KMS-11 (cell line): ENCODE measurements at regions not wholly inside any gene's neighbourhood (a gene's known extent, or its start where the extent isn't known, plus 50 kb on each side); places are given as distances from the start of the nearest gene placed in this dataset.

Experiments
- H2AFZ ChIP-seq: fragments of 200-600 bp; sonication (generic); 2 replicates; pipeline ENCODE4 v1.6.1; 2016; ENCODE audit warnings: antibody characterized with exemption, mixed run types, low read depth
- H3K27ac ChIP-seq: fragments of 200-600 bp; sonication (generic); 2 replicates; pipeline ENCODE4 v1.6.1; 2016; ENCODE audit warnings: mild to moderate bottlenecking, mixed run types
- H3K27me3 ChIP-seq: fragments of 200-600 bp; sonication (generic); 2 replicates; pipeline ENCODE4 v1.6.1; 2017; ENCODE audit warnings: mild to moderate bottlenecking, low read depth, mixed run types, moderate library complexity; ENCODE audit not compliant: insufficient read depth
- H3K36me3 ChIP-seq: fragments of 200-600 bp; sonication (generic); 2 replicates; pipeline ENCODE4 v1.6.1; 2017; ENCODE audit warnings: mild to moderate bottlenecking, mixed run types; ENCODE audit not compliant: insufficient read depth
- H3K4me1 ChIP-seq: fragments of 200-600 bp; sonication (generic); 2 replicates; pipeline ENCODE4 v1.6.1; 2016; ENCODE audit warnings: mild to moderate bottlenecking, low read depth, mixed run types; ENCODE audit not compliant: poor library complexity, severe bottlenecking
- H3K4me2 ChIP-seq: fragments of 200-600 bp; sonication (generic); 2 replicates; pipeline ENCODE4 v1.7.0; 2016; ENCODE audit warnings: mild to moderate bottlenecking, mixed run types
- H3K4me3 ChIP-seq: fragments of 200-600 bp; sonication (generic); IDR thresholded peaks from 2 replicates; pipeline ENCODE4 v1.6.1; 2017; ENCODE audit warnings: low read depth, low read length, mixed read lengths; ENCODE audit not compliant: insufficient read depth
- H3K79me2 ChIP-seq: fragments of 200-600 bp; sonication (generic); 2 replicates; pipeline ENCODE4 v1.6.1; 2016; ENCODE audit warnings: low read depth, mixed run types; ENCODE audit not compliant: insufficient read depth
- H3K9ac ChIP-seq: fragments of 200-600 bp; sonication (generic); 2 replicates; pipeline ENCODE4 v1.6.1; 2016; ENCODE audit warnings: mild to moderate bottlenecking, mixed run types
- H4K20me1 ChIP-seq: fragments of 200-600 bp; sonication (generic); 2 replicates; pipeline ENCODE4 v1.6.1; 2016; ENCODE audit warnings: mild to moderate bottlenecking, mixed run types; ENCODE audit not compliant: insufficient read depth
- TF ChIP-seq, protein P1 (sequence below): fragments of 200-600 bp; sonication (generic); conservative IDR thresholded peaks from 2 replicates; pipeline ENCODE4 v1.6.1; 2017; ENCODE audit warnings: low read depth, mild to moderate bottlenecking, antibody characterized with exemption, low read length, moderate library complexity, mixed read lengths

DNA sequence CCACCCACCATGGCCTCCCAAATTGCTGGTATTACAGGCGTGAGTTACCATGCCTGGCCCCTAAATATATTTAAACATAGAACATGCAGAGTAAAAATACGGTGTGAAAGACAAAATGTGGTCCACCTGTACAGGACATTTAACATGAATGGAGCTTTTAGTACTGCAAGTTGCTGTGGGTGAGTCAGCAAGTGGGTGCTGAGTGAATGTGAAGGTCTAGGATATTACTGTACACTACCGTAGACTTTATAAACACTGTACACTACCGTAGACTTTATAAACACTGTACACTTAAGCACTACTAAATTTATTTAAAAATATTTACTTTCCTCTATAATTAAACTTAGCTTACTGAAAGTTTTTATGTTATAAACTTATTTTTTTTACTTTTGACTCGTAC is 317.8 kb downstream of the PRDM9 start:
- H2AFZ ChIP-seq: no peak overlapping the region
- H3K4me1 ChIP-seq: no peaks in the 10 kb centered on the region
- no peaks in the 10 kb centered on the region for H3K79me2 ChIP-seq
- H3K4me3 ChIP-seq: no peak overlapping the region
- no peak overlapping the region for H3K27ac ChIP-seq
- TF ChIP-seq, protein P1, sequence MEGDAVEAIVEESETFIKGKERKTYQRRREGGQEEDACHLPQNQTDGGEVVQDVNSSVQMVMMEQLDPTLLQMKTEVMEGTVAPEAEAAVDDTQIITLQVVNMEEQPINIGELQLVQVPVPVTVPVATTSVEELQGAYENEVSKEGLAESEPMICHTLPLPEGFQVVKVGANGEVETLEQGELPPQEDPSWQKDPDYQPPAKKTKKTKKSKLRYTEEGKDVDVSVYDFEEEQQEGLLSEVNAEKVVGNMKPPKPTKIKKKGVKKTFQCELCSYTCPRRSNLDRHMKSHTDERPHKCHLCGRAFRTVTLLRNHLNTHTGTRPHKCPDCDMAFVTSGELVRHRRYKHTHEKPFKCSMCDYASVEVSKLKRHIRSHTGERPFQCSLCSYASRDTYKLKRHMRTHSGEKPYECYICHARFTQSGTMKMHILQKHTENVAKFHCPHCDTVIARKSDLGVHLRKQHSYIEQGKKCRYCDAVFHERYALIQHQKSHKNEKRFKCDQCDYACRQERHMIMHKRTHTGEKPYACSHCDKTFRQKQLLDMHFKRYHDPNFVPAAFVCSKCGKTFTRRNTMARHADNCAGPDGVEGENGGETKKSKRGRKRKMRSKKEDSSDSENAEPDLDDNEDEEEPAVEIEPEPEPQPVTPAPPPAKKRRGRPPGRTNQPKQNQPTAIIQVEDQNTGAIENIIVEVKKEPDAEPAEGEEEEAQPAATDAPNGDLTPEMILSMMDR: no peak
- H3K4me2 ChIP-seq: no peak overlapping the region
- H3K36me3 ChIP-seq: no peaks in the 10 kb centered on the region
- H3K27me3 ChIP-seq: no peaks in the 10 kb centered on the region
- H4K20me1 ChIP-seq: no peaks in the 10 kb centered on the region
- H3K9ac ChIP-seq: no peak overlapping the region

DNA sequence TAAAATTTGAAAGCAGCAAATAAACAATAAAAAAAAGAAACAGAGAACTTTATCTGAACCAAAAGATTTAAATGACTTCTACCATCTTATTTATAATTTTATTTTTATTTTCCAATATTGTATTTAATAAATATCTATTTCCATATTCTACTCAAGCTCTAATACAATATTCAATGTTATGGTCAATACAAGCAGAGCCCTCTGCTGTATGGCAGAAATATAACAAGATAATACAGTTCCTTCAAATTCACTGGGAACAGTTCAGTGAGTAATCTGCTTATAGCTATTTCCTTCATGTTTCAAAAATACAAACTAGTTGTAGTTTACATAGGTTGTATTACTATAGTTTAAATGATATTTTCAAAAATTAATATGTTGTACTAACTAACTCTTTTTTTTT is 332.7 kb downstream of the PRDM9 start:
- H3K4me3 ChIP-seq: no peak overlapping the region
- no peaks in the 10 kb centered on the region for H3K79me2 ChIP-seq
- no peaks in the 10 kb centered on the region for H3K27me3 ChIP-seq
- no peak overlapping the region for H3K9ac ChIP-seq
- no peaks in the 10 kb centered on the region for H4K20me1 ChIP-seq
- no peaks in the 10 kb centered on the region for H3K4me1 ChIP-seq
- H3K36me3 ChIP-seq: no peaks in the 10 kb centered on the region
- H2AFZ ChIP-seq: no peak overlapping the region
- no peak overlapping the region for H3K27ac ChIP-seq
- TF ChIP-seq, protein P1: no peak; the same call in 1 of the 2 replicates
- no peak overlapping the region for H3K4me2 ChIP-seq

DNA sequence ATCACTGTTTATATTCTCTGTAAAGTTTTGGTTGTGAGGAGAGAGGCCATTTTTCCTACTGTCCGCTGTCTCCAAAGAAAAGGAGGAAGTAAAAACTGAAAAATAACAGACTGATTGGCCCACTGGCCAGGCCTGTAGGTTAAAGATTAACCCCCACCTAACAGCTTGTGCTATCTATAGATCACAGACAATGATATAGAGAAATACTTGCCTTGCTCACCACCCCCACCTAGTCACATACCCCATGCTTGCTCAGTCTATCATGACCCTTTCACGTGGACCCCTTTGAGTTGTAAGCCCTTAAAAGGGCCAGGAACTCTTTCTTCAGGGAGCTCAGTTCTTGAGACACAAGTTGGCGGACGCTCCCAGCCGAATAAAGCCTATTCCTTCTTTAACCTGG is 357.4 kb downstream of the PRDM9 start:
- Histone ChIP-seq H3K4me1 (no peaks in the 10 kb centered on the region), H2AFZ (no peak overlapping the region), H4K20me1 (no peaks in the 10 kb centered on the region), H3K4me3 (no peak overlapping the region), H3K27me3 (no peaks in the 10 kb centered on the region), H3K9ac (no peak overlapping the region), H3K27ac (no peak overlapping the region), H3K79me2 (no peaks in the 10 kb centered on the region), H3K36me3 (no peaks in the 10 kb centered on the region), H3K4me2 (no peak overlapping the region)
- TF ChIP-seq, protein P1: no peak

DNA sequence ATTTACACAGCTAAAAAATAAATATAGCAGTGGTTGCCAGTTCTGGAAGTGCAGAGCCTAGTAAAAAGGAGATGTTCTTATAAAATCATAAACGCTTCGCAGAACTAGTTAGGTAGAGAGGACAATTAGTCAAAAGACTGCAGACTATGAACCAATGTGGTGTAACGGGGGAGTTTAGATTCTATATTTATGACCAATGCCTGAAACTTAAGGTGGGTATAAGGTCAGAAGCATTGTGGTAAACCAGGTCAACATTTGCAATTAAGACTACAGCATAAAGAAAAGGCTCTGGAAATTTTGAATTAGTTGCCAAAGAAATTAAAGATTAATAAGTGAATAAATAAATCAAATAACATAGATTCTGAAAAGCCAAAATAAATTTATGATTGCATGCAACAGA is 370.4 kb downstream of the PRDM9 start:
- Histone ChIP-seq H3K4me3 (no peak overlapping the region), H3K36me3 (no peaks in the 10 kb centered on the region), H3K9ac (no peak overlapping the region), H4K20me1 (no peaks in the 10 kb centered on the region), H2AFZ (no peak overlapping the region), H3K79me2 (no peaks in the 10 kb centered on the region), H3K27ac (no peak overlapping the region), H3K27me3 (no peaks in the 10 kb centered on the region), H3K4me2 (no peak overlapping the region), H3K4me1 (no peaks in the 10 kb centered on the region)
- TF ChIP-seq, protein P1: no peak
